CMK (cell line): ENCODE measurements at regions not wholly inside any gene's neighbourhood (a gene's known extent, or its start where the extent isn't known, plus 50 kb on each side); places are given as distances from the start of the nearest gene placed in this dataset.

Experiments used
- DNase-seq: peaks from one replicate; pipeline ENCODE4 v3.0.0-alpha.2; 2010; ENCODE audit warnings: low read depth

GRCh38 chr16:49127103-49127502 lies 154.5 kb downstream of the CBLN1 start:
- DNase-seq = no peak

DNA sequence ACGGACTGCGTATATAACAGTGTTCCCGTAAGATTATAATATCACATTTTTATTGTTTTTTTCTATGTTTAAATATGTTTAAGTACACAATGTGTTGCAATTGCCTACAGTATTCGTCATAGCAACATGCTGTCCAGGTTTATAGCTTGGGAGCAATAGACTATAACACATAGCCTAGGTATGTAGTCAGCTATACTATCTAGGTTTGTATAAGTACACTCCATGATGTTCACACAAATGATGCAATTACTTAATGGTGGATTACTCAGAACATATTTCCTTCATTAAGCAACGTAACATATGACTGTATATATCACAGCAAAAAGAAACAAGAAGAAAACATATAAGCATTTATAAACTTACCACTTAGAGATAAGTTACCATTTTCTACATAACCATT lies 160.0 kb downstream of the CBLN1 start:
- DNase-seq = no peak

GRCh38 chr16:49120631-49121030 lies 161.0 kb downstream of the CBLN1 start:
- DNase-seq = no peak

- no peak for DNase-seq
Observed at GRCh38 chr16:49116873-49117272, 164.8 kb downstream of the CBLN1 start.

- DNase-seq = no peak
Observed at GRCh38 chr16:49115956-49116355, 165.7 kb downstream of the CBLN1 start.

DNA sequence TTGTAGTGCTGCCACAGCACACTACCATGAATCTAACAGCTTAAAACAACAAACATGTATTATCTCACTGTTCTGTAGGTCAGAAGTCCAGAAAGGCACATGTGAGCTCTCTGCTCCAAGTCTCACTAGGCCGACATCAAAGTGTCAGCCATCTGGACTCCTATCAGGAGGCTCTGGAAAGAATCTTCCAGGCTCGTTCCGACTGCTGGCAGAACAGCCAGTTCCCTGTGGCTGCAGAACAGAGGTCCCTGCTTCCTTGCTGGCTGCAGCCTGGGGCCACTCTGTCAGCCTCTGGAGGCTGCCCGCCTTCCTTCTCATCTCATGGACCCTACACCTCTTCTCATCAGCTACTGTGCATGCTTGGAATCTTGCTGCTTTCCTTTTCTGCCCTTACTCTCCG lies 168.9 kb downstream of the CBLN1 start:
- no peak for DNase-seq

GRCh38 chr16:49111351-49111750 lies 170.3 kb downstream of the CBLN1 start:
- DNase-seq = no peak

DNA sequence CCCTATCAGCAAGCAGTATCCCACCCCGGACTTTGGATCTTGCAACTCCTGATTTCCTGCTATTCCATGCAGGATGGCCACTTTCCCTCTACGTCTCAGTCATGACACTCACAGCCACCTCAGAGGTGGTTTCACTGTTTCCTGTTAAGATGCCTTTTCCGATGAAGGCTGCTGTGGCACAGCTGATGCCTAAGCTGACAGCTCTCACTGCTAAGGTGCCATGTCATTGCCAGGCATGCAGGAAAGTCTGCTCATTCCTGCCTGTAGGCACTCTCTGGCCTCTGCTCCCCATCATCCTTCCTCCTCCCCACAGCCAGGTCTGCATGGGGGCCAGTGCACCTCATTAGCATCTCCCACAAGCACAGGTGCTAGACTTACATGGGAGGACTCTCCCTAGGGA lies 173.0 kb downstream of the CBLN1 start:
- no peak for DNase-seq

DNA sequence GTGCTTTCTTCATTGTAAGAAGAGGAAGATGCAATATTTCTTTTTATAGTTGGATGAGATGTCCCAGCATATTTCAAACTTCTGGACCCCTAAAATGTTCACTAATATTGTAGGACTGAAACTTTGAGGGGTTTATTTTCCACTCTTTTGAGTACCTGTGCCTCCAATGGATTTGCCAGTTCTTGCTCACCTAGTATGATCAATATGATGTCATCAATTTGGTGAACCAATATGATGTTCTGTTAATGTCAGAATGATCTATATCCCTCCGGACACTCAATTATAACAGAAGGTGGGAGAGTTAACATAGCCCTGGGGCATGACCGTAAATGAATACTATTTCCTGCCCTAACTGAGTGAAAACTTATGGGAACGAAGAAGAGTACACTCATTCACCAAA lies 178.3 kb downstream of the CBLN1 start:
- DNase-seq = no peak

DNA sequence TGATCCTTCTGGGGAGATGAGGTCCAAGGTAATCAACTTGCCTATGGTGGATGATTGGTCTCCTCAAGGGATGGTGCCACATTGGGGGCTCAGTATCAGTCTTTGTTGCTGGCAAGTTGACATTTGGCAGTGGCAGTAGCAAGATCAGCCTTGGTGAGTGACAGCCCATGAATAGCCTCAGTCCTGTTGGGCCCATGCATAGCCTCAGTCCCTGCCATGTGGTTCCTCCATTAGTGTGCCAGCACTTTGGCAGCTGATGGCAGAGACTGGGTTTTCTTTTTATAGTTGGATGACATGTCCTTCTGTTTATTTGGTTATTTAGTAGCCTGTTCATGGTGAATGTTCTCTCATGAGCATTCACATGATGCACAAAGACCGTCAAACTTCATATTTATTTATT lies 179.6 kb downstream of the CBLN1 start:
- no peak for DNase-seq

GRCh38 chr16:49100366-49100765 lies 181.3 kb downstream of the CBLN1 start:
- no peak for DNase-seq

DNA sequence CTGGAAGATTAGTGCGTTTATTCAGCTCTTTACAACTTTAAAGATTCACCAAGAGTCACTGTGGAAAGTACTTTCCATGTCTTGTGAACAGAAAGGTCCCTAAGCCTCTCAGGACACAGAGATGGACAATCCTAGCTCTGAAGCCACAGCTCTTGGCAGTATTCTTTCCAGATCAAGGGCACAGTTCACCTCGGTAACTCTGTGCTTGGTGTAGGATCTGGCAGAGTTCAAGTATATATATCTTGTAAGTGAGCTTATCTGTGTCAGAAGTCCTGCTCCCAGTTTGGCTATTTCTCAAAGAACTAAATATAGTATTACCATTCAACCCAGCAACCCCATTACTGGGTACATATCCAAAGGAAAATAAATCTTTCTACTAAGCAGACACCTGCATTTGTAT lies 183.7 kb downstream of the CBLN1 start:
- DNase-seq = no peak

DNA sequence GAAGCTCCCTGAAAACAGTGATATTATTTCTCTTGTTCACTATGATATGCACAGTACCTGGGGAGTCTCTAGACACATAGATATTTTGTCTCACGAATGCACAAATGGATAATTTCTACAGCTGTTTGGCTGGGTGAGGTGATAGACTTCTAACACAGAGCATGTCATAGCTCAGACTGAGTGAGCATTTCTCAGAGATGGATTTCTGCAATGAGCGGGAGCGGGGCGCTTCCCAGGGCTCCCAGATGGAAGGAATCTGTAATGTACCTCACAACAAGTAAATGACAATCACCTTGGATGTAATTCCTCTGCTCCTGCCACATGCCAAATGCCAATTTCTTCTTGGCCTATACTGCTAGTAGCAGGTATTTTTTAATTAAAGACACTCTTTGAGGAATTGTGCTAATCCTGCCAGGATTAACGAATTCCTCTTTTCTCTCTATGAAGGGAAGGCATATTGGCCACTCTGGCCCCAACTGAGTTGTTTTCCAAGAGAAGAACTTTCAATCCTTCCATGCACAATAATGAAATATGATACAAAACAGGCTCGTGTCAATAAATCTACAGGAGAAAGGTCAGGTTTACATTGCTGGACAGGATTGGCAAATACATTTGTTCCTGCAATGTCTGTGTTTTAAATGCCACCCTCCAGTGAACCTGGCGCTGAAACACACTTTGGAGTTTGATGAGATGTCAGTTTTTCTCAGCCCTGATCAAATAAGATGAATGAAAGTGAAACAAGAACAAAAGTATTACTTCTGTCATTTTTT lies 185.3 kb downstream of the CBLN1 start:
- DNase-seq = no peak

DNA sequence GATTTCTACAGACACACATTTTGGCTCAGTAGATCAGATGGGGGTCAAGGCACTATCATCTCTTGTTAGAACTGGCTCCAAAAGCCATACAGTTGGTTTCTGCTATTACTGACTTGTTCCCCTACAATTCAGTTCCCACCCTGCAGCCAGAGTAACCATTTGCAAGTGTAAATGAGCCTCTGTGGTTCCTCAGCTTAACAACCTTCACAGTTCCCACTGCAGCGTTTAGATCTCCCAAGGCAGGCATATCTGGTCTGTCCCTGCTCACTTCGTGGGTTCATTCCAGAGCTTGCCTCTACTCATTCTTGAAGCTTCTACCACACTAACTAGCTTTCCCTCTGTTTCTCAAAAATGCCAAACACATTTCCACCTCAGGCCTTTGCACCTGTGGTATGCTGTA lies 186.1 kb downstream of the CBLN1 start:
- DNase-seq = no peak

GRCh38 chr16:49094471-49094870 lies 187.2 kb downstream of the CBLN1 start:
- DNase-seq = no peak

DNA sequence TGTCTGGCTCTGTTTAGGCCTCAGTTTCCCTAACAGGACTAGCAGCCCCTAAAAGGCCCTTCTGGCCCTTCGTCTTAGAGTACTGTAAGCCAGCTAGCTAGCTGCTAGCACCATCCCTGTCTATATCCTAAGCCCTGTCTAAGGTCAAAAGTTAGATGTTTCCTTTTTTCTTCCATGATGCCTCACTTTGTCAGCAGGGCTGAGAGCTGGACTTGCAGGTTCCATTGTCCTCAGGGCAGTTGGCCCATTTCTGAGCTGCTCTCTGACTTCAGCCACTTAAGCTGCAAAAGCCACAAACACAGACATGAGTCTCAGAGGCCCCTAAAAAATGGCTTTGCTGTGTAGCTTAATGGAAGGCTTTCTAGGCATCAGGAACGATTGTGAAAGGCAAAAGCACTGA lies 187.7 kb downstream of the CBLN1 start:
- DNase-seq = no peak

DNA sequence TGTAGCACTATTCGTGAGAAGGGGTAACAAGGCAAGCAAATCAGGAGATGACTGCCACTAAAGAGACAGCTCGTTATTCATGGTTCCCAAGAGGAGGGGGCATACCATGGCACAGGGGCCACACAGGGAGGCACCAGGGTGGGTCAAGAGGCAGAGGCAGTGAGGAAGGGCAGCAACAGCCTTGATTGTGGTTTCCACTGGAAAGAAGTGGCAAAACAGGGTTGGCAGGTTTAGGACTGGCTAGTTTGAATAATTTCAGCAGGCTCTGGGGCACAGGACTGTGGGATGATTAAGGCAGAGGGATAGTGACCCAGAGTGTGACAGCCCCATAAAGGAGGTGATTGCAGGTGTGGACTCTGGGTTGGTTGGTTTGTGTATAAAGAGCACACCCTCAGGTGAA lies 188.9 kb downstream of the CBLN1 start:
- no peak for DNase-seq

GRCh38 chr16:49089533-49089932 lies 192.1 kb downstream of the CBLN1 start:
- no peak for DNase-seq

DNA sequence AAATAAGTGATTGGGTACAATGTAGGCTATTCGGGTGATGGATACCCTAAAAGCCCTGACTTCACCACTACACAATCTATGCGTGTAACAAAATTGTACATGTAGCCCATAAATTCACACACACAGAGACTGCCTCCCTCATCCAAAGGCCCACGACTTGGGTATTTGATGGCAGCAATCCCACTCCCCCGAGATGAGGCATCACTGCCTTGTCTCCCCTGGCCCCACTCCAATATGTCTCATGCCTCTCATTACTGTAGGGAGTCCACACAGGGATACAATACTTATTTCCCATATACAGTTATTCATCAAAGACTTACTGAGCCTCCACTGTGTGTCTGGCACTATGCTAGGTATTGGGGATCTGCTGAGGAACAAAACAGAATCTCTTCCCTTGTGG lies 192.6 kb downstream of the CBLN1 start:
- no peak for DNase-seq

DNA sequence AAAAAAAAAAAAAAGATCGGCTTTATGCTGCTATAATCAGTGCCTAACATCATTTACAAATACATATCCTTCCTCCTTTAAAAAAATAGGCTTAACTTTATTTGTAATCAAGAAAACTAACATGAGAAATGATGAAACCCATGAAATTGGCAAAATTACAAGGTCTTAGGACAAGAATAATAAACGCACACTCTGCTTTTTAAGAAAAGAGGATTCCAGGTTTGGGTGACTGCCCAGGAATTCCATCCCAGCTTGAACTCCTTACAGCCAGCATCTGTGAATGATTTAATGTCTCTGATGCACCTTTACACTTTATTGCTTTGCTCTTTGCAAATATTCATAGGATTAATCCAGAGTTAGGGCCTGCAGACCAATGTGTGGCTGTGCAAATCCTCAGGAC lies 196.0 kb downstream of the CBLN1 start:
- no peak for DNase-seq

DNA sequence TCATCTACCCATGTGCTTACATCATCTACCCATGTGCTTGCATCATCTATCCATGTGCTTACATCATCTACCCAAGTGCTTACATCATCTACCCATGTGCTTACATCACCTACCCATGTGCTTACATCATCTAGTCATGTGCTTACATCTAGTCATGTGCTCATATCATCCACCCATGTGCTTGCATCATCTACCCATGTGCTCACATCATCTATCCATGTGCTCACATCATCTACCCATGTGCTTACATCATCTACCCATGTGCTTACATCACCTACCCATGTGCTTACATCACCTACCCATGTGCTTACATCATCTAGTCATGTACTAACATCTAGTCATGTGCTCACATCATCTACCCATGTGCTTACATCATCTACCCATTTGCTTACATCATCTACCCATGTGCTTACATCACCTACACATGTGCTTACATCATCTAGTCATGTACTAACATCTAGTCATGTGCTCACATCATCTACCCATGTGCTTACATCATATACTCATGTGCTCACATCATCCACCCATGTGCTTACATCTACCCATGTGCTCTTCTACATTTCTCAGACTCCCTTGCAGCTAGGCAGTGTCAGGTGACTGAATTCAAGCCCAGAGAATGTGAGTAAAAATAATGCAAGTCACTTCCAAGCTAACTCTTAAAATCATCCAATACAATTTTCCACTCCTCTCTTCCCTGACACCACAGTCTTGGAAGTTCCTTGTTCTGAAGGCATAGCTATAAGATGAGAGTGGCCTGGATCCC lies 196.8 kb downstream of the CBLN1 start:
- no peak for DNase-seq

GRCh38 chr16:49081554-49081953 lies 200.1 kb downstream of the CBLN1 start:
- DNase-seq = no peak

DNA sequence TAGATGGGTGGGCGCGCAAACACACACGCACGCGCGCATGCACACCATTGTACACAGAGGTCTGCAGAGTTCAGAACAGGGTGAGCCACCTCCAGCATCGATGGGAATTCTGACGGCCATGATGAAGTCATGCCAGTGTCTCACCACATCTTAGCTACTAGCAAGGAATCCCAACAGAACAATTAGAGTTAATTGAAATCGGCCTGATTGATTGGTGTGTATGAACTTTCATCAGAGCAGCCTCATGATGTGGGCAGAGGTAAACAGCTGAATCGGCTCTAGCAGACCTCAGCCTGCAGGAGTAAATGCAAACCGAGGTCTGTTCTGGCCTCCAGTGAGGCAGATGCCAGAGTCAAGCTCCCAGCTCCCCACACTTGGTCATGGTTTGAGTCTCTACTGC lies 200.6 kb downstream of the CBLN1 start:
- DNase-seq = no peak

- no peak for DNase-seq
Observed at GRCh38 chr16:49078571-49078970, 203.1 kb downstream of the CBLN1 start.
